ENCODE measurements at regions not wholly inside any gene's neighbourhood (a gene's known extent, or its start where the extent isn't known, plus 50 kb on each side); places are given as distances from the start of the nearest gene placed in this dataset.

- no peak for DNase-seq (ENCODE audit: low read depth)
- no peak overlapping the region for H3K4me3 ChIP-seq (ENCODE audit: low read depth, low read length)
- TF ChIP-seq CTCF (IDR thresholded peaks at IDR 0.05; ENCODE audit: insufficient read depth, low read depth, low read length) = no peak
Measured at GRCh38 chr2:236510034-236510433, 59.6 kb upstream of the ACKR3 start.

GRCh38 chr2:236511266-236511665 is 58.4 kb upstream of the ACKR3 start:
- H3K4me3 ChIP-seq (ENCODE audit: low read depth, low read length) = no peak overlapping the region
- TF ChIP-seq CTCF (IDR thresholded peaks at IDR 0.05; ENCODE audit: insufficient read depth, low read depth, low read length) = no peak
- no peak for DNase-seq (ENCODE audit: low read depth)

GRCh38 chr2:236512267-236512666 is 57.4 kb upstream of the ACKR3 start:
- no peak for DNase-seq (ENCODE audit: low read depth)
- no peak for TF ChIP-seq CTCF (IDR thresholded peaks at IDR 0.05; ENCODE audit: insufficient read depth, low read depth, low read length)
- H3K4me3 ChIP-seq (ENCODE audit: low read depth, low read length) = no peak overlapping the region

GRCh38 chr2:236512902-236513435 is 56.7 kb upstream of the ACKR3 start:
- peak; percentile 85 for TF ChIP-seq CTCF (IDR thresholded peaks at IDR 0.05; ENCODE audit: insufficient read depth, low read depth, low read length)
- peak; percentile 48 for DNase-seq (ENCODE audit: low read depth)
- no peak overlapping the region for H3K4me3 ChIP-seq (ENCODE audit: low read depth, low read length)

GRCh38 chr2:236513956-236514355 is 55.7 kb upstream of the ACKR3 start:
- DNase-seq (ENCODE audit: low read depth) = no peak
- H3K4me3 ChIP-seq (ENCODE audit: low read depth, low read length) = no peak overlapping the region
- TF ChIP-seq CTCF (IDR thresholded peaks at IDR 0.05; ENCODE audit: insufficient read depth, low read depth, low read length) = no peak

- no peak for DNase-seq (ENCODE audit: low read depth)
- TF ChIP-seq CTCF (IDR thresholded peaks at IDR 0.05; ENCODE audit: insufficient read depth, low read depth, low read length) = no peak
- no peak overlapping the region for H3K4me3 ChIP-seq (ENCODE audit: low read depth, low read length)
Measured at GRCh38 chr2:236516708-236517107, 52.9 kb upstream of the ACKR3 start.
